Ishikawa (cell line): ENCODE measurements at regions not wholly inside any gene's neighbourhood (a gene's known extent, or its start where the extent isn't known, plus 50 kb on each side); places are given as distances from the start of the nearest gene placed in this dataset.

Source experiments
- CEBPB ChIP-seq: IDR thresholded peaks from 2 replicates; pipeline ENCODE4 v1.6.1; 2012
- EGR1 ChIP-seq: IDR thresholded peaks from 2 replicates; pipeline ENCODE4 v1.6.1; 2012
- EP300 ChIP-seq: IDR thresholded peaks from 2 replicates; pipeline ENCODE4 v1.6.1; 2012; ENCODE audit warnings: borderline replicate concordance
- FOXM1 ChIP-seq: IDR thresholded peaks from 2 replicates; pipeline ENCODE4 v1.6.1; 2012; ENCODE audit warnings: low read depth, borderline replicate concordance
- NFIC ChIP-seq: IDR thresholded peaks from 2 replicates; pipeline ENCODE4 v1.6.1; 2012
- RAD21 ChIP-seq: IDR thresholded peaks from 2 replicates; pipeline ENCODE4 v1.6.1; 2012; ENCODE audit warnings: low read depth
- TAF1 ChIP-seq: IDR thresholded peaks from 2 replicates; pipeline ENCODE4 v1.6.1; 2012; ENCODE audit warnings: low read depth, mild to moderate bottlenecking
- TCF12 ChIP-seq: IDR thresholded peaks from 2 replicates; pipeline ENCODE4 v1.6.1; 2012; ENCODE audit warnings: low read depth
- TF ChIP-seq, protein P1 (sequence below): IDR thresholded peaks from 2 replicates; pipeline ENCODE4 v1.6.1; 2012
- TF ChIP-seq, protein P2 (sequence below): IDR thresholded peaks from 2 replicates; pipeline ENCODE4 v1.6.1; 2012; ENCODE audit warnings: low read depth, mild to moderate bottlenecking
- TF ChIP-seq, protein P3 (sequence below): IDR thresholded peaks from 2 replicates; pipeline ENCODE4 v1.6.1; 2012

DNA sequence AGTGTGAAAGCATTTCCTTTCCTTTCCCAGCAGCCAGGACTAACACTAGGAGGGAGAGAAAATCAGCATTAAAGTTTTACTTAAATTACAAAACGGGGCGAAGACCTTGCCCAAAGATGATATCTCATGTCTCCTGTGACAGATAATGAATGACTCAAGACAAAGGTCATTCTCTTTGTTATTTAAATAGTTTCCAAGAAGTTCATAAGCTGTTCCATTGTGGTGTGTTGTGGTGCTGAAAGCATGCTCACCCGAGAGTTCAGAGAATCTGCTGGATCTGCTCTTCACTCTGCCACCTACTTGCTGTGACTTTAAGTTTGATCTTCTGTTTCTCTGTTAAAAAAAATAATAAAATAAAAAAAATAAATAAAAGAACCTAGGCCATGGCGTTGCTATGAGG lies 265.9 kb upstream of the NR4A3 start:
- TF ChIP-seq TCF12 (no peak), EP300 (no peak), EGR1 (no peak), TAF1 (no peak), NFIC (no peak), FOXM1 (no peak), RAD21 (no peak), CEBPB (no peak)
- TF ChIP-seq, protein P1, sequence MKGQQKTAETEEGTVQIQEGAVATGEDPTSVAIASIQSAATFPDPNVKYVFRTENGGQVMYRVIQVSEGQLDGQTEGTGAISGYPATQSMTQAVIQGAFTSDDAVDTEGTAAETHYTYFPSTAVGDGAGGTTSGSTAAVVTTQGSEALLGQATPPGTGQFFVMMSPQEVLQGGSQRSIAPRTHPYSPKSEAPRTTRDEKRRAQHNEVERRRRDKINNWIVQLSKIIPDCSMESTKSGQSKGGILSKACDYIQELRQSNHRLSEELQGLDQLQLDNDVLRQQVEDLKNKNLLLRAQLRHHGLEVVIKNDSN: no peak
- TF ChIP-seq, protein P2, sequence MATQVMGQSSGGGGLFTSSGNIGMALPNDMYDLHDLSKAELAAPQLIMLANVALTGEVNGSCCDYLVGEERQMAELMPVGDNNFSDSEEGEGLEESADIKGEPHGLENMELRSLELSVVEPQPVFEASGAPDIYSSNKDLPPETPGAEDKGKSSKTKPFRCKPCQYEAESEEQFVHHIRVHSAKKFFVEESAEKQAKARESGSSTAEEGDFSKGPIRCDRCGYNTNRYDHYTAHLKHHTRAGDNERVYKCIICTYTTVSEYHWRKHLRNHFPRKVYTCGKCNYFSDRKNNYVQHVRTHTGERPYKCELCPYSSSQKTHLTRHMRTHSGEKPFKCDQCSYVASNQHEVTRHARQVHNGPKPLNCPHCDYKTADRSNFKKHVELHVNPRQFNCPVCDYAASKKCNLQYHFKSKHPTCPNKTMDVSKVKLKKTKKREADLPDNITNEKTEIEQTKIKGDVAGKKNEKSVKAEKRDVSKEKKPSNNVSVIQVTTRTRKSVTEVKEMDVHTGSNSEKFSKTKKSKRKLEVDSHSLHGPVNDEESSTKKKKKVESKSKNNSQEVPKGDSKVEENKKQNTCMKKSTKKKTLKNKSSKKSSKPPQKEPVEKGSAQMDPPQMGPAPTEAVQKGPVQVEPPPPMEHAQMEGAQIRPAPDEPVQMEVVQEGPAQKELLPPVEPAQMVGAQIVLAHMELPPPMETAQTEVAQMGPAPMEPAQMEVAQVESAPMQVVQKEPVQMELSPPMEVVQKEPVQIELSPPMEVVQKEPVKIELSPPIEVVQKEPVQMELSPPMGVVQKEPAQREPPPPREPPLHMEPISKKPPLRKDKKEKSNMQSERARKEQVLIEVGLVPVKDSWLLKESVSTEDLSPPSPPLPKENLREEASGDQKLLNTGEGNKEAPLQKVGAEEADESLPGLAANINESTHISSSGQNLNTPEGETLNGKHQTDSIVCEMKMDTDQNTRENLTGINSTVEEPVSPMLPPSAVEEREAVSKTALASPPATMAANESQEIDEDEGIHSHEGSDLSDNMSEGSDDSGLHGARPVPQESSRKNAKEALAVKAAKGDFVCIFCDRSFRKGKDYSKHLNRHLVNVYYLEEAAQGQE: no peak
- TF ChIP-seq, protein P3, sequence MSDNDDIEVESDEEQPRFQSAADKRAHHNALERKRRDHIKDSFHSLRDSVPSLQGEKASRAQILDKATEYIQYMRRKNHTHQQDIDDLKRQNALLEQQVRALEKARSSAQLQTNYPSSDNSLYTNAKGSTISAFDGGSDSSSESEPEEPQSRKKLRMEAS: no peak
